Fibroblast of skin of right quadriceps (primary cell): ENCODE measurements at regions not wholly inside any gene's neighbourhood (a gene's known extent, or its start where the extent isn't known, plus 50 kb on each side); places are given as distances from the start of the nearest gene placed in this dataset.
"Not testable (repeated sequence)": the region's sequence is repeated elsewhere in the genome, so short reads cannot be mapped to it uniquely, and the experiment has no call there.

Source experiments
- DNase-seq: peaks from one replicate; pipeline ENCODE4 v3.0.0-alpha.2; 2013

GRCh38 chr14:83981676-83982258, 1548.2 kb upstream of the FLRT2 start:
- DNase-seq, result not testable (repeated sequence)

DNA sequence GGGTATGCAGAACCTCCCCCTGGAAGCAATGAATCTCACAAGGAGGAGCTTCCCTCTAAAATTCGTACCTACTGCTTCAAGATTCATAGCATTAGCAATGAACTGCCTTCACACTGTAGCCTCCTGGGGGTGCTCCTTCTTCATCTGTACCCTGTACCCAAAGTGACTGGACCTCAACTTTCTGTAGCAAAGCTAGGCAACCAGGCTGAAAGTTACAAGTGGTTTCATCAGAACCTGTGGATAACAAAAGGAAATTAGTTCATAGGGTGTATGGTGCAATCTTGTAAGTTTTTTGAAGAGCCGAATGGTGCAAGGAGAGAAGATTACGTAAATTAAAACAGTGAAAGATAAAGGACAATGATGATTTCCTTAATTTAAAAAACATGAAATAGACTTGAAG, 1541.7 kb upstream of the FLRT2 start:
- peak; percentile 54 for DNase-seq

GRCh38 chr14:83991666-83992065, 1538.3 kb upstream of the FLRT2 start:
- DNase-seq, result no peak

DNA sequence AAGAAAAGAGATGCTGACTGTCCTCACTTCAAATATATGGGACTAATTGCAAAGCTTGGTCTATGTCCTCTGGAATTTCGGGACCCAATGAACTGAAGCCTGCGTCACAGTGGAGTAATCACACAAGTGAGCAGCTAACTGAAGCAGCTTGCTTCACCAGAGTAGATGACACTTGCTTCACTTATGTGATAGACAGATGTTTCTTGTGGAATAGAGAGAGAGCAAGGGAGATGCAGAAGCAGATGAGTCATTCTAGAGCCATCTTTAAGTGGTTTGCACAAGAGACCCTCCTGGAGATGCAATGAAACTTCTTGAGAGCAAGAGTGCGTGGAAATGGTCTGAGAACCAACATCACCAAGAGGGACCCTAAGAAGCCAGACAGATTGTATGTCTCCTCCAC, 1537.1 kb upstream of the FLRT2 start:
- peak; percentile 24 for DNase-seq

DNA sequence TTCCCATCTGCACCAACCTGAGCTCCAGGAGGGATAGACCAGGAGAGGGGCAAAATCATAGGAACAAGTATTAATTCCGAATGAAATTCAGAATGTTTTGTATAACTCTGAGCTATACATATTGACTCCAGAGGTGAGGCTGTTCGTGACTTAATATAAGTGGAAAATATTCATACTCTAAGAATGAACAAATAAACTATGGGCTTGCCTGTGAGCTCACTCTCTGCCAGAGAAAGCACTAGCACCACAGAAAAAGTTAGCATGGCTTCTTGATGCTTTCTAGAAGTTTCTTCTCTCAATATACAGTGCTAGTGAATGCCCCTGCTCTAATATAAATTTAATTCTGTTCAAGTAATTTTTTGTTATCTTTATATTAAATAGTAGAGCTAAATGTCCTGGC, 1536.4 kb upstream of the FLRT2 start:
- no peak for DNase-seq

DNA sequence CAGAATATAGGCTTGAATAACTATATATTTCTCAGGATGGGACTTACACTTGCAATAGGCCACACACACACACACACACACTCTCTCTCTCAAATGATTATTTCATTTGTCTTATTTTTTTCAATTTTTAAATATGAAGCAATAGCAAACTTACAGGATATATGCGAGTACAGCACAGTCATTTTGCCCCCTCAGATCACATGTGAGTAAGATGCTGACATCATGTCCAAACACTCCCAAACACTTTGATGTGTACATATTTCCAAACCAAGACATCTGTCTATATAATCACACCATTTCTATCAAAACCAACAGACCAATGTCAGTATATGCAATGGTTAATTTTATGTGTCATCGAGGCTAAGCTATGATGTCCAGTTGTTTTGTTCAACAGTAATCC, 1535.9 kb upstream of the FLRT2 start:
- DNase-seq, result peak; percentile 71

DNA sequence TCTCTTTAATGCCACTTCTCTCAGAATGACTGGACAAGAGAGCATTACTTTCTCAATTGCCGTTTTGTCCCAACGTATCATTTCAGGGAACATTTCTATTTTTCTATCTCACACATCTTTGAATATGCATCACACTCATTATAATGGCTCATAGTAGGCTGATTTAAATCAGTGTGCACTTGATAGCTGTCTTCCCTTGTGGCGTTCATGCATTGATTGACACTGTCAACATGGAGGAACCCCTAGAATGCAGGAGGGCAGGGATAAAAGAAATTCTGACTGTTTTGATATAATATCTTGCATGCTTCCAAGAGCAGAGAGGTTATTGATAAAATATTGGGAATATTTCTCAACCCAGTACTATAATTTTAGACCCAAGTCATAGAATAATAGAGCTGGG, 1528.9 kb upstream of the FLRT2 start:
- DNase-seq, result no peak

- no peak for DNase-seq
Measured at GRCh38 chr14:84003346-84003745, 1526.6 kb upstream of the FLRT2 start.

GRCh38 chr14:84006643-84007155, 1523.2 kb upstream of the FLRT2 start:
- no peak for DNase-seq

DNA sequence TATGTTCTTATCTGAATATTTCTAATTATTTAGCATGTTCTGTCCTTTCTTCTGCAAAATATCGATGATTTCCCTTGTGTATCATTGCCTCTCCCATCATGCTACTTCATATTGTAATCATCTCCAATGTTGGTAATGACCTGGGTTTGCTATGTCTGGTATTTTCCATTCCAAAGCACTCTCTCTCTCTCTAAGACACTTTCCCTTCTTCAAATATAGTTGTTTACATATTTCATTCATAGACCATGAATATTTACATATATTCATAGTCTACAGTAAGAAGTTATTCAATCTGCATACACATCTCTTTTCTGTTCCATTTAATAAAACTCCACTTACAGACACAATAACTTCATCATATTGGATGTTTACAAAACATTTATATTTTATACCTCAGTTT, 1516.5 kb upstream of the FLRT2 start:
- DNase-seq, result no peak

GRCh38 chr14:84017495-84017894, 1512.4 kb upstream of the FLRT2 start:
- DNase-seq, result no peak

GRCh38 chr14:84021433-84021832, 1508.5 kb upstream of the FLRT2 start:
- no peak for DNase-seq

DNA sequence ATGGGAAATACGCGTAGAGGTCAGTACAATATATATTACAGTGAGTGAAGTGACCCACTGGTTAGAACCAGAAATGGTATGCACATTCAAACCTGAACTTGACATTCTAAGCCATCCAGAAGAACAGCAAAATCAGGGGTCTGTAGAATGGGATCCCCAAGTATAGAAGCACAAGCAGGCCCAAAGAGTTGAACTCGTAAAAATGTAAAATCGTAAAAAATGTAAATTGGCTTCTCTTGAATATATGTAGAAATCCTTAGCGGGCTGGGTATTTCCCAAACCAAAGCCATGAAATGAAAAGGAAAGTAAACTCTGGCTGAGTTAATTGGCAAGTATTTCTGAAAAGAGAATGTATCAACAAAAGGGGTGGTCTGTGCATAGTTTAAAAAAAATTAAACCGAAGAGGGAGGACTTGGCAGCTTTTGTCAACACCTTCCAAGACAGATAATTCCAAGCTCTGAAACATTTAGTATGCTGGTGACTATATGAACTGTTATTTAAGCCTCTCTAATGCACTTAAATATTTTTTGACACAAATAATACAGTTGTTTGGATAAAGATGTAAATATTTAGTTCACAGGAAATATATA, 1505.6 kb upstream of the FLRT2 start:
- no peak for DNase-seq

GRCh38 chr14:84025106-84026012, 1504.6 kb upstream of the FLRT2 start:
- no peak for DNase-seq

DNA sequence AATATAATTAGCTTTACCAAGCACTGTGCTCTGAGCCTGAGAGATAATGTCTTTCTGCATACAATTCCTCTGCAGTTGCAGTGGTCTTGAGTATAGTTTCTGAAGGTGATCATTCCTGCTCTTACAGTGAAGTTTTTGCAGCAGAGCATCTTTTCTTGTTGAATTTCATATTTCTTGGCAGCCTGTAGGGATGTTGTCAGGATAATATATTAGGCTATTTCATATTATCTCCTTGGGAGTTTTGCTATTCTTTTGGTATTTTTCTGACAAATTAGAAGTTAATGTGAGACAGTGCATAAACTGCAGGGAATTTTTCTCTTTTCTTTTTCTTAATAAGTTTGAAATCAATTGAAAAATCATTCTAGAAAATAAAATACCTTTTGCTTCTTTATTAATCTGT, 1502.6 kb upstream of the FLRT2 start:
- DNase-seq, result no peak

- no peak for DNase-seq
Measured at GRCh38 chr14:84028080-84028604, 1501.8 kb upstream of the FLRT2 start.

DNA sequence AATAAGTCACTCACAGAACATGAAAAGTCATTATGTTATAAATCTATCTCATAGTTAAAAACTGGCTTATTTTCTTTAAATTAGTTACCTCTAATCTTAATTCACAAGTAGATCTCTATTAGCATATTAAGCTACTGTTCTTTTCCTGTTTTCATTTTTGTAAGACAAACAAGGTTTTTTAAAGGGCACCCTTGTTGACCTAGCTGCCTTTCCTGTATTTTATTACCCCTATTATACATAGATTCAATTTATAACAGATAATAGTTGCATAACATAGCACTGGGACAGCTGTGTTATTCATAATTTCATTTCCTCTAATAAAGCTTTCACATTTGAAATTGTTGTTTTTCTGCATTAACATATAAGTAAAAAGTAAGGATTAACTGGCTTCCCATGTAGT, 1500.7 kb upstream of the FLRT2 start:
- DNase-seq, result no peak

DNA sequence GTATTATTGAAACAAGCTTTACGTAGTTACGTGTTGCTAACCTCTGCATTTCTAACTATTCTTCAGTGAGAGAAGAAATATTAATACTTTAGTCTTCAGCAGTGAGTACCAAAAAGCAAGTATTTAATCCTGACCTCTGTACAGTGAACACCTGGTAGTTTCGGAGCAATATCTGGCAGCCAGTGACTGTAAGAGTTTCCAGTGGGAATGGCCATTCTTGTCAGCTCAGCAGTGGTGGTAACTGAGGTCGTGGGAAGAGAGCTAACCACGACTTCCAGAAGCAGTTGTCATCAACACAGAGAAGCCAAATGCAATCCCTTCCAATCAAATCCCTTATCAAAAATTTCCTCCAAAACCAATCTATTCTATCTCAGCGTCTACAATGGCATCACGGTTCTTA, 1500.2 kb upstream of the FLRT2 start:
- no peak for DNase-seq

GRCh38 chr14:84036840-84037239, 1493.1 kb upstream of the FLRT2 start:
- DNase-seq, result peak; percentile 81

GRCh38 chr14:84037593-84037992, 1492.4 kb upstream of the FLRT2 start:
- DNase-seq, result no peak

- DNase-seq, result no peak
Measured at GRCh38 chr14:84040101-84040500, 1489.8 kb upstream of the FLRT2 start.

GRCh38 chr14:84041421-84041820, 1488.5 kb upstream of the FLRT2 start:
- DNase-seq, result peak; percentile 27

DNA sequence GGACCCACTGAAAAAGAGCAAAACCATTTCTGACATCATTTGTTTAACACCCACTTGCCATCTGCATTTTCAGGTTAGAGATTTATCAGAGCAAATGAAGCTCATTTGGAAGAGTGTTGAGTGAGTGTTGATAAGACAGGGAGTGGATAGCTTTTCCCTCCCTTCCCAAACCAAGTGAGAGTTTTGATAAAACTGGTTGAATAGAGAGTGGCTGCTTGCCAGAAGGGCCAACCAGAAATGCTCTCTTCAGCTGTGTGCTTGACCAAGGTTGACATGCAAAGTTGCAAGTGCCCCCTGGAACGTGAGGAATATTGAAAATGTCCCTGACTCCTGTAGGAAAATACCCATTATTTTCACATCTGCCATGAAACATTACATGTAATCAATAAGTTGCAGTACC, 1487.0 kb upstream of the FLRT2 start:
- DNase-seq, result no peak
